A549 (cell line): ENCODE measurements at regions not wholly inside any gene's neighbourhood (a gene's known extent, or its start where the extent isn't known, plus 50 kb on each side); places are given as distances from the start of the nearest gene placed in this dataset.

Experiments
- ATAC-seq, 2 experiments: fragments of 200-7000 bp in 1 of 2; fragments of >200 bp in 1 of 2; cut with Nextera tagmentation in 1 of 2; cut with Tn5 transposase in 1 of 2; 3 replicates each; pipeline versions ENCODE4 v1.8.0 to v1.9.1; 2018 to 2020; ENCODE audit warnings: mild to moderate bottlenecking in 1 of 2, moderate library complexity in 1 of 2
- CTCF ChIA-PET: fragments of 300-600 bp; sonication (Branson Sonifier 250); formaldehyde crosslinking; extraction: SDS; loops from one replicate; lab custom pipeline; 2021; ENCODE audit warnings: antibody characterized with exemption, inconsistent platforms; lab: Yijun Ruan, JAX
- POLR2A ChIA-PET: fragments of 350-600 bp; formaldehyde crosslinking; extraction: SDS; loops from one replicate; lab custom pipeline; 2021; ENCODE audit warnings: antibody characterized with exemption, inconsistent platforms; lab: Yijun Ruan, JAX
- DNase-seq, 2 experiments: peaks; one replicate each; pipeline versions ENCODE4 v3.0.0 to v3.0.0-alpha.2; 2011 to 2016; ENCODE audit warnings: low read depth in 1 of 2, low spot score in 1 of 2
- FAIRE-seq: peaks from 2 replicates; lab custom pipeline; 2011; peaks lifted over from hg19 to GRCh38; lab: Jason Lieb, UNC
- H3K27ac ChIP-seq, 2 experiments: fragments of >200 bp; sonication (Bioruptor Twin); formaldehyde crosslinking; 3 replicates each; pipeline ENCODE4 v1.5.1; 2016 to 2017
- H3K4me1 ChIP-seq: fragments of >200 bp; sonication (Bioruptor Twin); formaldehyde crosslinking; 3 replicates; pipeline ENCODE4 v1.6.1; 2016
- H3K4me2 ChIP-seq: fragments of >200 bp; sonication (Bioruptor Twin); formaldehyde crosslinking; 3 replicates; pipeline ENCODE4 v1.6.1; 2016
- H3K4me3 ChIP-seq: fragments of >200 bp; sonication (Bioruptor Twin); formaldehyde crosslinking; 3 replicates; pipeline ENCODE4 v1.5.1; 2016
- H3K9me3 ChIP-seq: fragments of >200 bp; sonication (Bioruptor Twin); formaldehyde crosslinking; 3 replicates; pipeline ENCODE4 v1.6.1; 2016
- BHLHE40 ChIP-seq: IDR thresholded peaks from 2 replicates; pipeline ENCODE4 v1.6.1; 2012; ENCODE audit warnings: low read depth, low read length, inconsistent platforms
- CEBPB ChIP-seq, 2 experiments: fragments of >200 bp in 1 of 2; sonication (Bioruptor Twin) in 1 of 2; formaldehyde crosslinking in 1 of 2; IDR thresholded peaks; 2 replicates each; pipeline ENCODE4 v1.6.1; 2012 to 2016
- EHF ChIP-seq: fragments of 250-450 bp; sonication (Bioruptor Pico); IDR thresholded peaks from 2 replicates; pipeline ENCODE4 v1.5.0; 2020; ENCODE audit warnings: mild to moderate bottlenecking
- EP300 ChIP-seq, 2 experiments: fragments of >200 bp; sonication (Bioruptor Twin); formaldehyde crosslinking; IDR thresholded peaks; 2 replicates in 1 of 2; 3 replicates in 1 of 2; pipeline ENCODE4 v1.6.1; 2016 to 2017
- ESRRA ChIP-seq: fragments of 150-350 bp; IDR thresholded peaks from 2 replicates; pipeline ENCODE4 v1.6.1; 2014; ENCODE audit warnings: mild to moderate bottlenecking, low read length, borderline replicate concordance
- FOSB ChIP-seq: fragments of 250-450 bp; sonication (Bioruptor Pico); IDR thresholded peaks from 2 replicates; pipeline ENCODE4 v1.5.0; 2020; ENCODE audit warnings: mild to moderate bottlenecking, moderate library complexity
- FOSL2 ChIP-seq, 2 experiments: fragments of 450-650 bp in 1 of 2; fragments of >200 bp in 1 of 2; sonication (Bioruptor Twin) in 1 of 2; formaldehyde crosslinking; IDR thresholded peaks; 2 replicates each; pipeline versions ENCODE4 v1.5.0 to v1.6.1; 2016 to 2020; ENCODE audit warnings: mild to moderate bottlenecking in 1 of 2, moderate library complexity in 1 of 2
- GATA3 ChIP-seq: IDR thresholded peaks from 2 replicates; pipeline ENCODE4 v1.6.1; 2012; ENCODE audit warnings: borderline replicate concordance
- HEYL ChIP-seq: fragments of 250-450 bp; sonication (Bioruptor Pico); IDR thresholded peaks from 2 replicates; pipeline ENCODE4 v1.8.0; 2021; ENCODE audit warnings: mild to moderate bottlenecking, moderate library complexity
- HOXB13 ChIP-seq: fragments of 250-450 bp; sonication (Bioruptor Pico); IDR thresholded peaks from 2 replicates; pipeline ENCODE4 v1.5.0; 2020; ENCODE audit warnings: low read depth, mild to moderate bottlenecking, moderate library complexity
- MAZ ChIP-seq: fragments of 150-350 bp; IDR thresholded peaks from 2 replicates; pipeline ENCODE4 v1.6.1; 2014; ENCODE audit warnings: antibody characterized with exemption, low read depth, low read length, borderline replicate concordance
- NFE2L2 ChIP-seq: fragments of 150-350 bp; conservative IDR thresholded peaks from 2 replicates; pipeline ENCODE4 v1.6.1; 2014; ENCODE audit warnings: low read length
- RCOR1 ChIP-seq: fragments of 150-350 bp; IDR thresholded peaks from 2 replicates; pipeline ENCODE4 v1.6.1; 2014; ENCODE audit warnings: antibody characterized with exemption, low read length, low read depth
- RNF2 ChIP-seq: fragments of 200-600 bp; sonication (generic); IDR thresholded peaks from 2 replicates; pipeline ENCODE4 v1.6.1; 2016; ENCODE audit warnings: low read depth, mild to moderate bottlenecking, antibody characterized with exemption, moderate library complexity, borderline replicate concordance
- TFCP2L1 ChIP-seq: fragments of 250-450 bp; sonication (Bioruptor Pico); IDR thresholded peaks from 2 replicates; pipeline ENCODE4 v1.5.0; 2021; ENCODE audit warnings: mild to moderate bottlenecking
- ZC3H11A ChIP-seq: fragments of 450-650 bp; IDR thresholded peaks from 2 replicates; pipeline ENCODE4 v1.6.1; 2014; ENCODE audit warnings: antibody characterized with exemption, mild to moderate bottlenecking
- WGBS: methylation state at CpG from one replicate; pipeline ENCODE4 v1.1.6; 2017; ENCODE audit errors: missing lambda C conversion rate; 5-methylcytosine and 5-hydroxymethylcytosine counted together
- TF ChIP-seq, protein P1 (sequence below): fragments of 250-450 bp; sonication (Bioruptor Pico); IDR thresholded peaks from 2 replicates; pipeline ENCODE4 v1.5.0; 2021; ENCODE audit warnings: mild to moderate bottlenecking, moderate library complexity, borderline replicate concordance
- TF ChIP-seq, protein P2 (sequence below): fragments of >200 bp; sonication (Bioruptor Twin); formaldehyde crosslinking; IDR thresholded peaks from 3 replicates; pipeline ENCODE4 v1.5.1; 2016

DNA sequence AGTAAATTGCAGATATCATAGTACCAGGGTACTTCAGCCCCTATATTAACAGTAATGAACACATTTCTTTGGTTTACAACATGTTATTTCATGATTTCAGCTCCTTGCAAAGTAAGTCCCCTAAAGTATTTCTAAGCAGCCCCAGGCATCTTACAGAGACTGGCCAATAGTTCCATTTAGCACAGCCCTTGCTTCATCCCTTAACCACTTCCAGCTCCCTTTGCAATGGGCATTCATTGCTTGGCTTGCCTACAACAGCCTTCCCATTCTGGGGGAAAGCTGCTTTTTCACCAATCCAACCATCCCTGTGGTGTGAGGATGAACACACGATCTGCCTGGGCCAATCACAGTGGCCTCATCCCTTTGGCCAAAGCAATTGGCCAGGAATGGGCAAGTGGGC is 67.2 kb upstream of the XCR1 start:
- no peak for FAIRE-seq
- Histone ChIP-seq H3K4me3 (no peak overlapping the region), H3K4me2 (no peak overlapping the region)
- CTCF ChIA-PET = interaction anchor here (0.6 to 0.9 kb wide), 3 partner anchors 10 to 1695 kb away, joined by 3 read pairs; no protein-coding TSS in a partner anchor
- no peak for DNase-seq
- TF ChIP-seq FOSB (no peak), NFE2L2 (no peak), EHF (CRISPR knock-in tag) (no peak), EP300 (IDR thresholded peaks at IDR 0.05) (no peak), CEBPB (IDR thresholded peaks at IDR 0.05) (no peak), HOXB13 (CRISPR knock-in tag) (no peak), TFCP2L1 (no peak)
- TF ChIP-seq, all 56 proteins: peak for 0
- H3K4me1 ChIP-seq = no peaks in the 10 kb centered on the region
- no peak overlapping the region for H3K27ac ChIP-seq
- WGBS = 0% methylated on average over 1 of the region's 1 CpG
- ATAC-seq = no peak
- H3K9me3 ChIP-seq = no peaks in the 10 kb centered on the region
- POLR2A ChIA-PET = no interaction called here

DNA sequence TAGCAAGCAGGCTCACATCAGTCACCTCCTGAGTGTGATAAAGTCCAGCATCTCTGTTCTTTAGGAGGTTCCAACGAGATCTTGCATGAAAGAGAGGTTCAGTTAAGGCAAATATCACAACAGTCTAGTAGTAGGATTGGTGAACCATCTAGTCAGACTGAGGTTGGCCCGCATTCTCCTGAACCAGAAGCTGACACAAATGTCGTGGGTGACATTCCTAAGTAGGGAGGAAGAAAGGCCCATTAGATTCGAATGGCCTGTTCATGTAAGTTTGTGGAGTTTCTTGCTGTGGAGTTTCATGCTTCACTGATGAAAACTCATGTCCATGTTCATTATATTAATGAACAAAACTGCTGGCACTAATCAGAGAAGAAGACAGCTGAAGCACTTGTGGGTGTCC is 66.7 kb upstream of the XCR1 start:
- ChIA-PET CTCF (interaction anchor here (0.9 kb wide), 1 partner anchor 155 kb away, joined by 3 read pairs; no protein-coding TSS in a partner anchor), POLR2A (no interaction called here)
- no peak for ATAC-seq
- H3K4me3 ChIP-seq = no peak overlapping the region
- H3K4me1 ChIP-seq = no peaks in the 10 kb centered on the region
- no peak for DNase-seq
- H3K27ac ChIP-seq = no peak overlapping the region
- no peak overlapping the region for H3K4me2 ChIP-seq
- 8% methylated on average over 2 of the region's 4 CpGs for WGBS
- no peaks in the 10 kb centered on the region for H3K9me3 ChIP-seq
- TF ChIP-seq MAZ = no peak
- TF ChIP-seq, protein P1, sequence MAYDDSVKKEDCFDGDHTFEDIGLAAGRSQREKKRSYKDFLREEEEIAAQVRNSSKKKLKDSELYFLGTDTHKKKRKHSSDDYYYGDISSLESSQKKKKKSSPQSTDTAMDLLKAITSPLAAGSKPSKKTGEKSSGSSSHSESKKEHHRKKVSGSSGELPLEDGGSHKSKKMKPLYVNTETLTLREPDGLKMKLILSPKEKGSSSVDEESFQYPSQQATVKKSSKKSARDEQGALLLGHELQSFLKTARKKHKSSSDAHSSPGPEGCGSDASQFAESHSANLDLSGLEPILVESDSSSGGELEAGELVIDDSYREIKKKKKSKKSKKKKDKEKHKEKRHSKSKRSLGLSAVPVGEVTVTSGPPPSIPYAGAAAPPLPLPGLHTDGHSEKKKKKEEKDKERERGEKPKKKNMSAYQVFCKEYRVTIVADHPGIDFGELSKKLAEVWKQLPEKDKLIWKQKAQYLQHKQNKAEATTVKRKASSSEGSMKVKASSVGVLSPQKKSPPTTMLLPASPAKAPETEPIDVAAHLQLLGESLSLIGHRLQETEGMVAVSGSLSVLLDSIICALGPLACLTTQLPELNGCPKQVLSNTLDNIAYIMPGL (CRISPR knock-in tag) = no peak
- TF ChIP-seq, all 56 proteins: peak for 0
- no peak for FAIRE-seq

DNA sequence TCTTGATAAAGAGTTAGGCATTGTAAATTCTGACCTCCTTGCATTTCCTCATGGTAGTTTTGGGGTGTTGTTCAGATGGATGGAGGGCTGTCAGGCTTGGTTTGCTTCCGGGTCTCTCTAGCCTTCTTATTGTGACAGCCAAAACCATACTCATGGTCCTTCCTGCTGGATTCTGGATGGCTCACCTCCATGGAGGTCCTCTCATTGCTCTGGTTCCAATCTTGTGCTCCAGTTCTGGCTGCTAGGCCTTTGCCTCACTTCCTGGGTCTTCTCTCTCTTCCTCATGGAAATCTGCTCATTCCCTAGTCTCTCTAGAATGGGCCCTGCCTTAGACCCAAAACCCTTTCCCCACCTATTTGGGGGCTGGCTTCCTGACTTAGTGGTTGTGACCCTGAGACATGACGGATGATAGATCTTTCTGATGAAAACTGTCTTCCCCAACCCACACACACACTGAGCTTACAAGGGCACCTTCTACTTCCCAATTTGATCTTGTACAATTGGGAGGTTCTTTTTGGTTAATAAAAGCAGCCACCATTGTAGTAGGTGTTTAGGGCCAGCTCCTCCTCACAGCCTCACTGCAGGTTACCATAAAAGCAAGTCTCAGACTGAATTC is 66.2 kb upstream of the XCR1 start:
- ChIA-PET CTCF (interaction anchor here (1.8 kb wide), 1 partner anchor 14 kb away, joined by 5 read pairs; no protein-coding TSS in a partner anchor), POLR2A (no interaction called here)
- Histone ChIP-seq H3K4me1 (no peaks in the 10 kb centered on the region), H3K9me3 (no peaks in the 10 kb centered on the region), H3K4me3 (no peak overlapping the region), H3K4me2 (no peak overlapping the region), H3K27ac (no peak overlapping the region)
- DNase-seq (no peak), FAIRE-seq (no peak), ATAC-seq (no peak)
- TF ChIP-seq HEYL (CRISPR knock-in tag) (no peak), FOSL2 (IDR thresholded peaks at IDR 0.05) (no peak), FOSL2 (CRISPR knock-in tag; IDR thresholded peaks at IDR 0.05) (no peak), RCOR1 (no peak), ZC3H11A (no peak), FOSB (no peak), BHLHE40 (no peak), RNF2 (no peak), MAZ (no peak), ESRRA (no peak), GATA3 (no peak)
- TF ChIP-seq, protein P2, sequence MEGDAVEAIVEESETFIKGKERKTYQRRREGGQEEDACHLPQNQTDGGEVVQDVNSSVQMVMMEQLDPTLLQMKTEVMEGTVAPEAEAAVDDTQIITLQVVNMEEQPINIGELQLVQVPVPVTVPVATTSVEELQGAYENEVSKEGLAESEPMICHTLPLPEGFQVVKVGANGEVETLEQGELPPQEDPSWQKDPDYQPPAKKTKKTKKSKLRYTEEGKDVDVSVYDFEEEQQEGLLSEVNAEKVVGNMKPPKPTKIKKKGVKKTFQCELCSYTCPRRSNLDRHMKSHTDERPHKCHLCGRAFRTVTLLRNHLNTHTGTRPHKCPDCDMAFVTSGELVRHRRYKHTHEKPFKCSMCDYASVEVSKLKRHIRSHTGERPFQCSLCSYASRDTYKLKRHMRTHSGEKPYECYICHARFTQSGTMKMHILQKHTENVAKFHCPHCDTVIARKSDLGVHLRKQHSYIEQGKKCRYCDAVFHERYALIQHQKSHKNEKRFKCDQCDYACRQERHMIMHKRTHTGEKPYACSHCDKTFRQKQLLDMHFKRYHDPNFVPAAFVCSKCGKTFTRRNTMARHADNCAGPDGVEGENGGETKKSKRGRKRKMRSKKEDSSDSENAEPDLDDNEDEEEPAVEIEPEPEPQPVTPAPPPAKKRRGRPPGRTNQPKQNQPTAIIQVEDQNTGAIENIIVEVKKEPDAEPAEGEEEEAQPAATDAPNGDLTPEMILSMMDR = no peak
- WGBS = 59% methylated on average over 2 of the region's 2 CpGs
